Heart left ventricle (tissue), 16 donors: ENCODE measurements at regions not wholly inside any gene's neighbourhood (a gene's known extent, or its start where the extent isn't known, plus 50 kb on each side); places are given as distances from the start of the nearest gene placed in this dataset.
"Not testable (repeated sequence)": the region's sequence is repeated elsewhere in the genome, so short reads cannot be mapped to it uniquely, and the experiment has no call there.

ENCODE experiments used
- ATAC-seq, 4 donors: fragments of 200-7000 bp; cut with Tn5 transposase; one replicate each; pipeline ENCODE4 v1.9.1; 2020 to 2022; ENCODE audit warnings: moderate library complexity in 4 of 4, mild to moderate bottlenecking in 3 of 4, moderate number of reproducible peaks in 1 of 4
- DNase-seq, 5 donors: peaks; one replicate each; pipeline ENCODE4 v3.0.0-alpha.2; 2020
- H3K27ac ChIP-seq, 12 donors: fragments of 200-600 bp; sonication (generic) in 4 of 12; one replicate each; pipeline versions ENCODE4 v1.5.0 to v1.8.0; 2016 to 2022; ENCODE audit warnings: mild to moderate bottlenecking in 2 of 12
- H3K27me3 ChIP-seq, 9 donors: fragments of 200-600 bp; sonication (generic) in 2 of 9; one replicate each; pipeline versions ENCODE4 v1.5.1 to v1.8.0; 2016 to 2022; ENCODE audit warnings: mild to moderate bottlenecking in 3 of 9
- H3K36me3 ChIP-seq, 9 donors: fragments of 200-600 bp; sonication (generic) in 2 of 9; one replicate each; pipeline versions ENCODE4 v1.5.0 to v1.8.0; 2018 to 2022; ENCODE audit warnings: mild to moderate bottlenecking in 2 of 9
- H3K4me1 ChIP-seq, 12 donors: fragments of 200-600 bp; sonication (generic) in 4 of 12; one replicate each; pipeline versions ENCODE4 v1.5.0 to v1.8.0; 2016 to 2022; ENCODE audit warnings: mild to moderate bottlenecking in 3 of 12
- H3K4me3 ChIP-seq, 12 donors: fragments of 200-600 bp; sonication (generic) in 4 of 12; one replicate each; pipeline versions ENCODE4 v1.5.0 to v1.8.0; 2017 to 2022; ENCODE audit warnings: mild to moderate bottlenecking in 9 of 12, moderate library complexity in 4 of 12
- H3K9me3 ChIP-seq, 12 donors: fragments of 200-600 bp; sonication (generic) in 4 of 12; one replicate each; pipeline versions ENCODE4 v1.5.0 to v1.8.0; 2016 to 2022; ENCODE audit warnings: mild to moderate bottlenecking in 1 of 12
- CTCF ChIP-seq, 12 donors: fragments of 200-600 bp; sonication (generic) in 4 of 12; IDR thresholded peaks; one replicate each; pipeline versions ENCODE4 v1.5.0 to v1.8.0; 2018 to 2022; ENCODE audit warnings: antibody characterized with exemption in 12 of 12, mild to moderate bottlenecking in 5 of 12
- POLR2A ChIP-seq, 2 donors: fragments of 450-650 bp; IDR thresholded peaks; one replicate each; pipeline ENCODE4 v1.6.1; 2017; ENCODE audit warnings: antibody characterized with exemption in 2 of 2, mild to moderate bottlenecking in 2 of 2, moderate library complexity in 2 of 2
- WGBS, 4 donors: extraction: QIAGEN DNeasy Blood & Tissue Kit in 2 of 4; methylation state at CpG; one replicate each; pipeline versions ENCODE4 v1.1.5 to v1.1.7; 2013 to 2018; 5-methylcytosine and 5-hydroxymethylcytosine counted together
- intact Hi-C, 10 donors: fragments of 100-400 bp; cut with DNase I; formaldehyde crosslinking; loops; one replicate each; pipeline versions ENCODE4 v1.11.1 to v1.14.2; 2022
- donor health status: ischemic (EF 13 %, LVEDD 7.1; RV severe dilation, severe dysfunction).
- donor health status: healthy with polysubstance abuse.
- donor health status: DM: no; HTN: yes; CAD: no.
- donor health status: DM: no; HTN: no; CAD: no.
- donor health status: ischemic (EF 25% LVEDD 6.9; RV normal size, moderate dysfunction).
- donor health status: ischemic (EF 25% LVEDD 5.7; RV mildly dilated, moderate dysfunction).
- donor health status: healthy.
- donor health status: DM: yes; HTN: yes; CAD: no.
- donor health status: ischemic (EF 35%, LVEDD 5.7; RV mildly dilated, moderate dysfunction).
- donor health status: nonischemic (EF 11% LVEDD 7.7; RV severe dilation, severe dysfunction).
- donor health status: DM: yes; HTN: yes; CAD: no.
- donor health status: PGD.
- donor health status: ischemic (EF 29% LVEDD 5.4; RV normal size, mild dysfunction).
- donor health status: nonischemic (EF 23%, LVEDD 6.1; RV moderate dilation, normal function).

GRCh38 chr6:84304881-84305280, 77.4 kb upstream of the CEP162 start:
- peaks cover 0 to 5% (median 0%) of the 10 kb centered on the region in 12 donors for H3K9me3 ChIP-seq
- WGBS, 4 donors: 69 to 75% (median 74%) methylated on average over 3 of the region's 3 CpGs

GRCh38 chr6:84291033-84291432, 63.6 kb upstream of the CEP162 start:
- H3K4me3 ChIP-seq, DNase-seq, ATAC-seq, H3K36me3 ChIP-seq, H3K4me1 ChIP-seq, H3K27me3 ChIP-seq, intact Hi-C loops, H3K27ac ChIP-seq: not testable (repeated sequence)
- peaks cover 0 to 40% (median 20%) of the 10 kb centered on the region in 12 donors for H3K9me3 ChIP-seq
- 73 to 92% (median 88%) methylated on average over 1 of the region's 1 CpG for WGBS, 4 donors

More at GRCh38 chr6:84304881-84305280, 77.4 kb upstream of the CEP162 start:
- Histone ChIP-seq H3K36me3 (no peaks in the 10 kb centered on the region), H3K27me3 (no peaks in the 10 kb centered on the region), H3K27ac (no peak overlapping the region), H3K4me3 (no peak overlapping the region), H3K4me1 (no peaks in the 10 kb centered on the region)
- no peak for DNase-seq
- no peak for ATAC-seq
- intact Hi-C loops: no loop called here
- TF ChIP-seq CTCF (IDR thresholded peaks at IDR 0.05) (no peak), POLR2A (IDR thresholded peaks at IDR 0.05) (no peak)

GRCh38 chr6:84284428-84285049, 57.1 kb upstream of the CEP162 start:
- no peak overlapping the region for H3K27ac ChIP-seq
- DNase-seq (no peak), ATAC-seq (no peak)
- WGBS, 4 donors: 35 to 43% (median 38%) methylated on average over 6 of the region's 6 CpGs
- H3K4me3 ChIP-seq: no peak overlapping the region
- intact Hi-C loops: no loop called here
- H3K27me3 ChIP-seq: no peaks in the 10 kb centered on the region
- no peaks in the 10 kb centered on the region for H3K36me3 ChIP-seq
- no peaks in the 10 kb centered on the region for H3K4me1 ChIP-seq
- TF ChIP-seq POLR2A (IDR thresholded peaks at IDR 0.05) (no peak), CTCF (IDR thresholded peaks at IDR 0.05) (peak in 1 of 12 donors; percentile 24)
- peaks cover 0 to 5% (median 0%) of the 10 kb centered on the region in 12 donors for H3K9me3 ChIP-seq

GRCh38 chr6:84282550-84282949, 55.1 kb upstream of the CEP162 start:
- Histone ChIP-seq H3K27me3 (no peaks in the 10 kb centered on the region), H3K4me3 (no peak overlapping the region), H3K4me1 (no peaks in the 10 kb centered on the region), H3K36me3 (no peaks in the 10 kb centered on the region), H3K9me3 (no peaks in the 10 kb centered on the region), H3K27ac (no peak overlapping the region)
- WGBS, 4 donors: 62 to 76% (median 74%) methylated on average over 10 of the region's 10 CpGs
- no peak for ATAC-seq
- DNase-seq: peak in 1 of 5 donors; percentile 24
- intact Hi-C loops: no loop called here
- no peak for TF ChIP-seq CTCF (IDR thresholded peaks at IDR 0.05)
- no peak for TF ChIP-seq POLR2A (IDR thresholded peaks at IDR 0.05)

GRCh38 chr6:84280639-84281038, 53.2 kb upstream of the CEP162 start:
- TF ChIP-seq CTCF (IDR thresholded peaks at IDR 0.05) (no peak), POLR2A (IDR thresholded peaks at IDR 0.05) (no peak)
- no peaks in the 10 kb centered on the region for H3K36me3 ChIP-seq
- H3K9me3 ChIP-seq: no peaks in the 10 kb centered on the region
- H3K4me3 ChIP-seq: no peak overlapping the region
- no peak for ATAC-seq
- no peaks in the 10 kb centered on the region for H3K27me3 ChIP-seq
- no peaks in the 10 kb centered on the region for H3K4me1 ChIP-seq
- WGBS, 4 donors: 49 to 64% (median 57%) methylated on average over 1 of the region's 1 CpG
- H3K27ac ChIP-seq: no peak overlapping the region
- intact Hi-C loops: no loop called here
- no peak for DNase-seq
